NCI-H526 (cell line): ENCODE measurements at regions not wholly inside any gene's neighbourhood (a gene's known extent, or its start where the extent isn't known, plus 50 kb on each side); places are given as distances from the start of the nearest gene placed in this dataset.
"Not testable (repeated sequence)": the region's sequence is repeated elsewhere in the genome, so short reads cannot be mapped to it uniquely, and the experiment has no call there.

ENCODE experiments used
- DNase-seq, 2 experiments: peaks; one replicate each; lab custom pipeline; 2025; lab: John Stamatoyannopoulos, UW

DNA sequence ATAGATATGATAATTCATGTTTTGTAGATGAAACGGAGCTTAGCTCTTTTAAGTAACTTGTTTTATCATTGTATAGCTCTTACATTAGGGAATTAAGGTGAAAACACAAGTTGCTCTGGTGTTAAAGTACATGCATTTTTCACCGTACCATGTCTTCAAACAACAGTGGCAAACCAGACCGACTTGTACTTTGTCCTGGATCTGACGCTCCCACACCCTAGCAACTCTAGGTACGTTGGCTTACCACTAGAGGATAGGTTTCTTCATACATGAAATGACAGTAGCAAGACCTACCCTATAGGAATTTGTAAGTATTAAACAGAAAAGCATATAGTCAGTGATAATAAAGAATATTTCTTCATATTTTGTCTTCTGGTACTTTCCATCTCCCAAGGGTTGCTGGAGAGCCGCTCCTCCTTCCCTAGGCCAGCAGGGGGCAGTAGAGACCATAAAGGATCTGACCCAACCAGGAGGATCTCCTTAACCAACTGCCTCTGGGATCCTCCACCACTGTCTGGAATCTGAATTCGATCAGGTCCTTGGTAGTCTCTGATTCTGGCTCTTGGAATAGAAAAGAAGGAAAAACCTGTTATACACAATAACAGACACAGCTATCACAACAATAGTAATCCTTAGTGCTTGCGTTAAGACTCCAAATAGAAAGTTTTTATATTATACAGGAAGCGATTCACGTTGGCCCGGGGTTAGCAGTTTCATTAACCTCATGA is 136.7 kb downstream of the CAVIN4 start:
- peak; percentile 40 to 77 for DNase-seq

DNA sequence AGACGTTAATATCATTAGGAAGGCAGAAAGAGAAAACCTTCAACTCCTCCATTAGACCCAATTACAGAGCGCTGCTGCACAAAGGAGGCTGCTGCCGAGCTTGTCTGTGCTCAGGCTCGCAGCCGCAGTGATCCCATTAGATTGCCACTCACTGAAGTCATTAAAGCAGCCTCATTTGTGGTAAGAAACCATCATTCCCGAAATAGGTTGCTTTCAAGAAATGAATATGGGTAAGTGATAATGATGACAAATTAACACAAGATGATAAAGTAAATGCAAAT is 137.2 kb downstream of the CAVIN4 start:
- DNase-seq, result no peak

DNA sequence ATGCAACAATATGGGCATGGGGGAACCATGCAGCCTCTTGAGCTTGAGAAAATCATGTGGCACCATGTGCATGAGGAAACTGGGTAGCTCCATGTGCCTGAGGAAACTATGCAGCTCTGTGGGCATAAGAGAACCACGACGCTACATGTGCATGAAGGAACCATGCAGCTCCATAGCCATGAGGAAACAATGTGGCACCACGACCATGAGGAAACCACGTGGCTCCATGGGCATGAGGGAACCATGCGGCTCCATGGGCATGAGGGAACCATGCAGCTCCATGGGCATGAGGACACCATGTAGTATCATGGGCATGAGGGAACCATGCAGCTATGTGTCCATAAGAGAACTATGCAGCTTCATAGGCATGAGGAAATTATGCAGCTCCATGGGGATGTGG is 140.8 kb downstream of the CAVIN4 start:
- DNase-seq, result no peak

GRCh38 chr9:100720922-100721321 is 143.0 kb downstream of the CAVIN4 start:
- no peak for DNase-seq

- no peak for DNase-seq
These were observed 147.0 kb downstream of the CAVIN4 start for GRCh38 chr9:100724886-100725285.

GRCh38 chr9:100725371-100725770 is 147.5 kb downstream of the CAVIN4 start:
- no peak for DNase-seq

GRCh38 chr9:100729336-100729895 is 151.5 kb downstream of the CAVIN4 start:
- DNase-seq, result no peak

GRCh38 chr9:100730086-100730485 is 152.2 kb downstream of the CAVIN4 start:
- peak in 1 of 2 experiments; percentile 17 for DNase-seq

DNA sequence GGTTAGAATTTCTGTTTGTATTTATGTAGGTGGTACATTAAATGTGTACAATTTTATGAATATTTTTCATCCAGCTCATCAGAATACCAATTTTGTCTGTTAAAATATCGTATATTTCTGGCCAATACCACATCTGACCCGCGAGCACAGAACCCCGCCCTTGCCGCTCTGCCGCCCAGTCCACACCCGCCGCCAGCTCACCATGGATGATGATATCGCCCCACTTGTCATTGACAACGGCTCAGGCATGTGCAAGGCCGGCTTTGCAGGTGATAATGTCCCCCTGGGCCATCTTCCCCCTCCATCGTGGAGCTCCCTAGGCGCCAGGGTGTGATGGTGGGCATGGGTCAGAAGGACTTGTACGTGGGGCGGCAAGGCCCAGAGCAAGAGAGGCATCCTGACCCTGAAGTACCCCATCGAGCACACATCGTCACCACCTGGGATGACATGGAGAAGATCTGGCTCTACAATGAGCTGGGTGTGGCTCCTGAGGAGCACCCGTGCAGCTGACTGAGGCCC is 153.2 kb downstream of the CAVIN4 start:
- DNase-seq, result no peak

- no peak for DNase-seq
These were observed 153.7 kb downstream of the CAVIN4 start for GRCh38 chr9:100731557-100731956.

GRCh38 chr9:100739208-100739607 is 161.3 kb downstream of the CAVIN4 start:
- DNase-seq, result no peak

- DNase-seq, result peak in 1 of 2 experiments; percentile 4
These were observed 161.8 kb downstream of the CAVIN4 start for GRCh38 chr9:100739666-100740065.

GRCh38 chr9:100748930-100749329 is 171.1 kb downstream of the CAVIN4 start:
- not testable (repeated sequence) for DNase-seq

GRCh38 chr9:100756217-100756616 is 178.3 kb downstream of the CAVIN4 start:
- no peak for DNase-seq

DNA sequence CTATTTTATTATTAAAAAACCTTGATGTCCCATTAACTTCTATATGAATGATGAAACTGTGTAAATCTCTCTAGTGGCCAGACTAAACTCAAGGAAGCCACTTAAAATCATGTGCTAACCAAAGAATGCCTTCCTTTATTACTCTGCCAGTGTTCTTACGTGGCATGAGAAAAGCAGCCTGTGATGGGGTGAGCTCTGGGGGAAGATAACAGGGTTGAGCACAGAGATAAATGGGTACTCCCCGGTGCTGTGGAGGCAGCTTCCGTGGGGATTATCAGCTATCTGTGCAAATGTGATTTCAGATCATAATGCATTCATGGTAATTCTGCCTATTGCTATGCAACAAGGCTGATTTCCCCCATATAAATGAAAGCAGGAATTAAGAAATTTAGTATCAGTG is 181.3 kb downstream of the CAVIN4 start:
- DNase-seq, result no peak

GRCh38 chr9:100761276-100761802 is 183.5 kb downstream of the CAVIN4 start:
- DNase-seq, result no peak

DNA sequence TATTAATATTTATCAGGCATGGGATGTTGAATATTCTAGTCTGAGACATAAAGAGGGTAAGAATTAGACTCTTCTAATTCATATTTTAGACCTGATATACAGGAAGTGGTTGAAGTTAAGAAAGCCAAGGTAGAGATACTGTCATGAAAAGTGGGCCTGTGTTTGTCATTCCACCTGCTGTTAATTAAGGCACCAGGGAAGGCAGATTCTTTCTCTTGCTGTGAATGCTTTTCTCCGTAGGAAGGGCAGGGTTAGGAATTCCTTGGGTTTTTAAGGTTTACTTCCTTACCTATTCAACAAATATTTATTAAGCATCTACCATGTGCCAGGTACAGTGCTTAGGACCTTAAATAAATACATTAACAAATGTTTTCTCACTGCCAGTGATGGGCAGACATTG is 196.4 kb downstream of the CAVIN4 start:
- DNase-seq, result no peak

DNA sequence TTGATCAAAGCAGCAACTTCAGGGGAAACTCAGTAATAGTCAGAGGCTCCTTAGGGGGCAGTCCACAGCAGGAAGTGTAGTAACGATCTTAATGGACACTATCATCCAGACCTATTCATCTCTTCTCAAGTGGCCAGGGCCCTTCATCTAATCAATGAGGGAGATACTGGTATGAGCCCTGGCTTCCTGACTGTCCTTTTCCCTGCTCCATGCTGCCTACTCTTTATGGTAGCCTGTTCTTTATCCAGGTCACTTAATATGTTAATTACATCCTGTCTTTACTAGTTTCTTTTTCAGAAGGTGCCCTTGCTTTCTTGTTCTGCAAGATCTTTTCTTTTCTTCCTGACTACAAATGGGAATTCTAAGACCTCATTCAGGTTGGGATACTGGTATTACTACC is 197.1 kb downstream of the CAVIN4 start:
- no peak for DNase-seq

GRCh38 chr9:100775912-100776311 is 198.0 kb downstream of the CAVIN4 start:
- DNase-seq, result no peak

DNA sequence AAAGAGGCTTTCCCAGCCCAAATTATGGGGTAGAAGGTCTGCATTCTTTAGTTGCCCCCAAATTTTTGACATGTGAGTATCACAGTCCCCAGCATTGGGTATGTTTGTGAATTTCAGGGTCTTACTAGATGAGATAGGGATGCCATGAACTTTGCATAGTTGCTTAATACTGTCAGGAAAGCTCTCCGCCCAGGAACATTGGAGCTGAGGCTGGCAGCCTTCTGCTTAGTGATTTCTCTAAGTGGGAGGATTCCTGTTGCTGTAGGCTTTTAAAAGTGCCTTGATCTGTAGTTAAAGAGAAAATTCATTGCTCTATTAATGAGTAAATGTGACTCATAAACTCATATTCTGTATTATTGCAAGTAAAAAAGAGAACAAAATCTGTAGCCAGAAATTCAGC is 206.9 kb downstream of the CAVIN4 start:
- DNase-seq, result peak in 1 of 2 experiments; percentile 7

DNA sequence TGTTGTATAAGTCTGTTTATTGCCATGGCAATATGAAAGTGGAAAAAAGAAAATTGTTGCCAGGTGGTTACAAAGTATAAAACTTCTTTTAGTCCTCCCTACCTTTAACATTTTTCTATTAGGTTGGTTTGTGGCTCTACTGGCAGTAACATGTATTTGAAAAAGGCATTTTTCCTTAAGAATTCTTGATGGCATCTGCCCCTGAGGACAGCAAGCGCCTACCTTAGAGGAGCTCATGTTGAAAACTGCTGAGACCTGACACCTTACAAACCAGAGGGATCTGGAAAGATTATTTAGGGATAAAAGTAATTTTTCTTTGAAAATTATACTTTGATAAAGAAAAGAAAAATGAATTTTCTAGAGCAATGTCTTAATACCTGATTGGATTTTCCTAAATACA is 208.1 kb downstream of the CAVIN4 start:
- DNase-seq, result no peak

- no peak for DNase-seq
These were observed 216.9 kb downstream of the CAVIN4 start for GRCh38 chr9:100794738-100795269.

- DNase-seq, result no peak
These were observed 224.6 kb upstream of the PLPPR1 start for GRCh38 chr9:100803956-100804355.
